GM12878 (cell line): ENCODE measurements at regions not wholly inside any gene's neighbourhood (a gene's known extent, or its start where the extent isn't known, plus 50 kb on each side); places are given as distances from the start of the nearest gene placed in this dataset.

Source experiments
- BACH1 ChIP-seq: fragments of 450-650 bp; IDR thresholded peaks from 2 replicates; pipeline ENCODE4 v1.6.1; 2017; ENCODE audit warnings: mild to moderate bottlenecking, borderline replicate concordance
- CREM ChIP-seq: IDR thresholded peaks from 2 replicates; pipeline ENCODE4 v1.6.1; 2014; ENCODE audit warnings: antibody characterized with exemption, low read depth
- EZH2 ChIP-seq: IDR thresholded peaks from 2 replicates; pipeline ENCODE4 v1.6.1; 2012; ENCODE audit warnings: low read depth, mild to moderate bottlenecking, control low read depth, inconsistent platforms, low read length, borderline replicate concordance; ENCODE audit not compliant: control insufficient read depth
- NFIC ChIP-seq: IDR thresholded peaks from 2 replicates; pipeline ENCODE4 v1.6.1; 2012; ENCODE audit warnings: low read depth, mild to moderate bottlenecking, inconsistent platforms, low read length, moderate library complexity
- SREBF2 ChIP-seq: IDR thresholded peaks from 2 replicates; pipeline ENCODE4 v1.6.1; 2012; ENCODE audit warnings: mild to moderate bottlenecking, low read length
- ZNF274 ChIP-seq: IDR thresholded peaks from one replicate; pipeline ENCODE4 v1.8.0; 2011; ENCODE audit not compliant: insufficient read length, insufficient read depth

GRCh38 chr9:107571148-107571547, 81.6 kb upstream of the KLF4 start:
- TF ChIP-seq CREM, result no peak
- no peak for TF ChIP-seq EZH2
- no peak for TF ChIP-seq ZNF274
- TF ChIP-seq NFIC, result no peak
- TF ChIP-seq BACH1, result no peak
- no peak for TF ChIP-seq SREBF2
